ENCODE measurements at regions not wholly inside any gene's neighbourhood (a gene's known extent, or its start where the extent isn't known, plus 50 kb on each side); places are given as distances from the start of the nearest gene placed in this dataset.
"Not testable (repeated sequence)": the region's sequence is repeated elsewhere in the genome, so short reads cannot be mapped to it uniquely, and the experiment has no call there.

DNA sequence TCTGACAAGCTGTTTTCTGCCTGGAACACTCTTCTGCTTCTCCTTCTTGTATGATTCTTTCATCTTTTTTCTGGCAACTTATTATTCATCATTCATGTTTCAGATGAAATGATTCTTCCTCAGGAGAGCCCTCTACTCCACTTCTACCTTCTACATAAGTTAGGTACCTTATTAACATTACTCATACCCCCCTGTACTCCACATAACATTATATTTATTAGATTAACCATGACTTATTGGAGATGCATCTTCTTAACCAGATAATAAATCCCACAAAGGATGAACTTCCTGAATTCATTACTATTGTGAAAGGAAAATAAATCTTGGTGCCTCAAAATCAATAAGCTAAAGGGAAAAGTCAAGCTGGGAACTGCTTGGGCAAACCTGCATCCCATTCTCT lies 1636.5 kb upstream of the FLRT2 start:
- no peak for DNase-seq

DNA sequence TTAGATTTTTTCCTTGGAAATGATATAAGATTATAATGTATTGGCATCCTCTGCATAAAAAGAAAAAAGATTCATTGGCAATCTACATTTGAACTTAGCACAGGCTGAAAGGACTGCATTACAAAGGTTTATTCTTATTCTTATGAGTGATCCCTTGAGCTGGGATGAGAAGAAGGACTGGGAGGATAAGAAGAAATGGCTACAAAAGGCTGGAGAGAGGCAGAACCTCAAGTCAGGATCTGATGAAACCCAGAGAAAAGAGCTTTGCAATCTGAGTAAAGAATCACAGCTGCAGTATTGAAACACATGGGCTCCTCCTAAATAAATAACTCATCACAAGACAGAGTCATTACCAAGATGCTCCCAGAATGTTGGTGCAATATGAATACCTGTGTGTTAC lies 1635.4 kb upstream of the FLRT2 start:
- no peak for DNase-seq

DNA sequence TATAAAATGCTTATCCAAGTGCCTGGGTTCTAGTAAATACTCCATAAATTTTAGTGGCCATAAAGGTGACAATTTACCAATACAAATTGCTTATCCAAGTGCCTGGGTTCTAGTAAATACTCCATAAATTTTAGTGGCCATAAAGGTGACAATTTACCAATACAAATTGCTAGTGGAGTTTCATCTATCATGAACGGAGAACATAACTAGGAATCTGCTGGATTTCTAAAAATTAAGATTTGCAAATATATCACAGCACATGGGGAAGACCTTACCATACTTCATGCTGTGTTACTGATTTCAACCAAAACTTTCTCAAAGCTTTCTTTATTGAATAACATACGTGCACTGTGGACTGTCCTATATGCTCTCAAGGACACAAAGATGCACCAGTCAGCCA lies 1631.4 kb upstream of the FLRT2 start:
- not testable (repeated sequence) for DNase-seq

DNA sequence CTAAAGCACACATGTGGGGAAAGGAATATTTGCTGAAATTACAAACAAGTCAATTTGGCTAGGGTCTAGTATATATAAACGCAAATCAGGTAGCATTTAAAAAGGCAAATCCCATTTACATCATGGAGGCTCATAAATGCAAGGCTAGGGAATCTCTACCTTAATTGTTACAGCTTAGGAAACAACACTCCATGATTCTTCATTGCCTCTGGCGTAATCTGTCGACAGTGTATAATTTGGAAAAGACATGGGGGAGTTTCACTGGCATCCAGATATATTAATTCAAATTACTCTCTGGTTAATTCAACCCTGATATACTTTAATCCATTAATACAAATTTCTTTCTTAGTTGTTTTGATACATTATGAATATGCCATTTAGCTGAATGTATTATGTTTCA lies 1630.2 kb upstream of the FLRT2 start:
- no peak for DNase-seq

DNA sequence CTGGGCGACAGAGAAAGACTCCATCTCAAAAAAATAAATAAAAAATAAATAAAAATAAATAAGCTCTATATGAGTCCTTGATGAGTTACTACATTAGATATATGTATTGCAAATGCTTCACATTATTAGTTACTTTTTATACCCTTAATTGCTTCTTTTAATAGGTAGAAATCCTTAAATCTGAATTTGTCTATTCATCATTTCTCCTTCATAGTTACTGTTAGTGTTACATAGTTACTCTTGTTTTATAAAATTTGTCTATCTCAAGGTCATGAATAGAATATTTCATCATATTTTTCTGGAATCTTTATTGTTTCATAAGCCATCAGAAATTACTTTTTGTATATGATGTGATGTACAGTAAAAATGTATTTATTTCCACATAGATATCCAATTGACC lies 1624.8 kb upstream of the FLRT2 start:
- no peak for DNase-seq

DNA sequence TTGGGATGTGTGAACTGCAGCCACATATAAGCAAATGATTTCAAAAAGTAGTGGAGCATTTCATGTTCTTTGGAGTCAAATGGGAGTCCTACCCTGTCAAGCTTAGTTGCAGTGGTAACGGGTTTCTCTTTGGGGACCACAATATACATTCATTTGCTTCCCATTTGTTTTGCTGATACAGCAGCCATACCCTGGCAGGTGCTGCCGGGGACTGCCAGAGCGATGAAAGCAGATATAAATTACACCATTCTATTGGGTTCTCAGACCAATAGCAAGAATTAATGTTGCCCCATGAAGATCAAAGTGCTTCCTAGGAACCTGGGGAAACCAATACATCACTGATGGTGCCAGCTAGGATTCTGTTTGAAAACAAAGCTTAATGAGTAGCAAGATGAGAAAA lies 1621.5 kb upstream of the FLRT2 start:
- no peak for DNase-seq

DNA sequence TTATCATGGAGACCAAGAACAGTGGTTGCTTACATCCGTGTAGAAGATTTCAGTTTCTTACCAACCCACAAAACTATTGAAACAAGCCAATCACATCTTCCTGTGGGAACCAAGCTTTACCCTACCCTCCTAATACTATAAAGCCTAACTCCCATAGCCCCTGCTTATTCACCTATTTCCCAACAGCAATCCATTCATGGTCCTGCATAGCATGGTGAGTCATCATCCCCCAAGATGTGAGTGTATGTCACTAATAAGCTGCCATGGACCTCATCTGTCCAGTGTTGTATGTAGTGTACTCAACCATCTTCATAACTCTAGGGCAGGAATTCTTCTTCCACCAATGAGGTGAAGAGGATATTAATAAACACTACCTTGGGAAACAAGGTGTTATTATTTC lies 1620.4 kb upstream of the FLRT2 start:
- DNase-seq = no peak

DNA sequence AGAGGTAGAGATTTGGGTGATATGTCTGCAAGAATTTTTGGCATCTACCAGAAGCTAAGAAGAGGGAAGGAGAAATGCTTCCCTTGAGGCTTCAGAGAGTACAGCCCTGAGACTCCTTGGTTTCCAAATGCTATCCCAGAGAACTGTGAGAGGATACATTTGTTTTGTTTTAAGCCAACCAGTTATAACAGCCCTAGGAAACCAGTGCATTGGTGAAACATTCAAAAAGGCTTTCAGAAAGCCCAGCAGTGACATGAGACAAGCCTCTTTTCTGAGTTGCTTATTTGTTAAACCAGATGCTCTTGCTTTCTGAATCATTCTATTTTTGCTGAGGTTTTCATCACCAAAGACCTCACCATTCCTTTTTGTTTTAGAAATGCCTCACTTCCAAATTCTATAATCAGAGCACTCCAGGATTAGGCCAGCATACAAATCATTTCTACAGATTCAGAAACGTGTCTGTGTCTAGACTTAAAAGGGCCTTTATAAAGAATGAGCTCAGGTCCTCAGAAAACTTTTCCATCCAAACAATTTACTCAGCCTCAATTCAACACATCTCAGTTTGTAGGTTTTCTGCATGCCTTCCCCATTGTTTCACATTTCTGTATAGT lies 1617.8 kb upstream of the FLRT2 start:
- DNase-seq = no peak

DNA sequence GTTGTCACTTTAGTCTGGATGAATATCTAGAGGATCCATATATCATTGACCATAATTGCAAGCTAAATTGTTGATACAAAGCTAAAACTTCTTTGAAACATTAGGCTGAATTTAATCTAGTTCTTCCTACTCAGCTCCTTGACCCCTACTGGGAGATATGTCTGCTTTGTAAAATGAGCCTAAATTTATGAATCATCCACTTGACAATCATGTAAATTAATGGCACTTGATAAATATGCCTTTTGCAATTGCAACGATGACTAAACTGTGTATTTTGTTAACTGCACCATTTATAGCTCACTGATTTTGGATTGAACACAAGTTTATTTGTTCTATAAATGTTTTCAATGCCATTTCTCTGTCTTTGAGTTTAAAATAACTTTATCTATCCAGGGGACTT lies 1616.5 kb upstream of the FLRT2 start:
- no peak for DNase-seq

DNA sequence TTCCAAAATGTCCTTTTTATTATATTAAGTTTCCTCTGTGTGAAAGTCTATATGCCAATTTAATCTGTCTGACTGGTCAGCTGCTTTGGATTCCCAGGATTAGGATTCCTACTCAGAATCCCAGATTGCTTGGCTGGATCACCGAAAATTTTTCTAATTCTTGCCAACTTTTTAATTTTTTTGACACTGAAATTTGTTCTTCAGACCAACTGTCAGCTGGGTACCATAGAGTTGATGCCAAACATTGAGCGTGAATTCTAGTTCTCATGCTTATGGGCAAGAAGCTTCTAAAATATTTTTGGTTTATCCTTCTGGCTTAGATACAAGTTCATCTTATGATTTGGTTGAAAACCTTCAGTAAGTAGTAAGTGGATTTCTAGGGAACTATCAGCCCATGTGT lies 1611.4 kb upstream of the FLRT2 start:
- DNase-seq = no peak

DNA sequence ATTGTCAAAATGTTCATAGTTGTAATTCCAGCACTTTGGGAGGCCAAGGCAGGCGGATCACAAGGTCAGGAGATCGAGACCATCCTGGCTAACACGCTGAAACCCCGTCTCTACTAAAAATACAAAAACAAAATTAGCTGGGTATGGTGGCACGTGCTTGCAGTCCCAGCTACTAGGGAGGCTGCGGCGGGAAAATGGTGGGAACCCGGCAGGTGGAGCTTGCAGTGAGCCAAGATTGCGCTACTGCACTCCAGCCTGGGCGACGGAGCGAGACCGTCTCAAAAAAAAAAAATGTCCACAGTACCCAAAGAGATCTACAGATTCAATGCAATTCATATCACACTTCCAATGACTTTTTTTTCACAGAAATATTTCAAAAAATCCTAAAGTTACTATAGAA lies 1610.3 kb upstream of the FLRT2 start:
- not testable (repeated sequence) for DNase-seq

DNA sequence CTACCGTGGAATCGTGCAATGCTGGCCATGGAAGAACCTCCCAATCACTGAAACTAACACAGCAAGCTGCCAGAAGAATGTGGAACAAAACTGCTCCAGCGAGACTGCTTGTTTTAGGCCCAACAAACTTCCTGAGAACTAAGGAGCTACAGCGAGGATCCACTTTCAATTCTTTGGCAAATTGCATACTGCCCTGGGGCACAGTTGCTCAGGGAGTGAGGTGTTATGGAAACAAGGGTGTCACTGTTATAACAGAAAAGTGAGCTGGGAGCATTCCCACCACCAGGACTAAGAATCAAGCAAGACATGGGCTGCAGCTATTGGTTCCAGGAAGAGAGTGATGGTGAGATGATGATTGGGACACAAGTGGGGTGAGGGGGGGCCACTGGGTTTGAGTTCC lies 1606.1 kb upstream of the FLRT2 start:
- no peak for DNase-seq

DNA sequence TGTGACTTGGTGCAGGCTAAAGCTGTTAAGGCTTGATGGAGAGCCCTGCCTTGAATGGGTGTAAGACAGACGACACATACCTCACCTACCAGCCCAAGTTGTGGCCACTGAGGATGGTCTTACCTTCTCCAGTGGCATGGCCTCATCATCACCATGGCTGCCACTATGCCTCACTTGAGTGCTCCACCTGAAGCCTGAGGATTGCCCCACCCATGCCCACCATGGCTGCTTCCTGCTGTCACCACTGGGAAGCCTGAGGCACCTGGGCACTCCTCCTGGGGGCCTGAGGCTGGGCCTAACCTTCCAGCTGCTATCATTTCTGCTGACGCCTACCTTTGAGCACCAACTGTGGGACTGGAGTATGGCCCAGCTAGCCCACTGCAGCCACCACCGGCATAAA lies 1605.7 kb upstream of the FLRT2 start:
- no peak for DNase-seq

DNA sequence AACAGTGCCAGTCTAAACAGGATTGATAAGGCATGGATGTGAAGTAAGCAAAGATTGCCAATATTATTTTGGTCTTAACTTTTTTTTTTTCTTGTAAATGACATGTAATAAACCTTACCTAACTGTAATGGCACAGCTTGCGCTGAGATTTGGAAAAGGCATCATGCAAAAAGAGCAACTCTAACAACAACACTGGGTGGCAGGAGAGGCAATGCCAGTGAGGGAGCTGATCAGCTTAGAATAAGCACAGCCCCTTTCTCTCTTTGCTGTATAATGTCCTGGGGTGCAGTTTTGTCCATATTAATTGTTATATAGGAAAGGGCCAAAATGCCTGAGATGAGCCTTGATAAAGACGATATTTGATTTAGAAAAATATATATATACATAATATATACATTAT lies 1589.7 kb upstream of the FLRT2 start:
- DNase-seq = no peak

DNA sequence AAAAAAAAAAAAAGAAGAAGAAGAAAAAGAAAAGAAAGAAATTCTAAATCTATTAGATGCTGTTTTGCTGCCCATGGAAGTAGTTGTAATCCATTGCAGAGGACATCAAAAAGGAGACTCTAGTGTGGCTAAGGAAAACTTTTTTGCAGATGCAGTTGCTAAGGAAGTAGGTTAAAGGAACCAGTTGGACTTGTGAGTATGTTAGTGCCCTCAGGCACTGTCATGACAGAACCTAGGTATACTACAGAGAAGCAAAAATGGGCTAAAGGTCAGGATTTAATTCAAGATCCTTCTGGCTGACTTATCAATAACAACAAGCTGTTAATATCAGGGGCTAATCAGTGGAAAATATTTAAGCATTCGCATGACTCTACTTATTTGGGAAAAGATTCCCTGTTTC lies 1571.6 kb upstream of the FLRT2 start:
- no peak for DNase-seq

DNA sequence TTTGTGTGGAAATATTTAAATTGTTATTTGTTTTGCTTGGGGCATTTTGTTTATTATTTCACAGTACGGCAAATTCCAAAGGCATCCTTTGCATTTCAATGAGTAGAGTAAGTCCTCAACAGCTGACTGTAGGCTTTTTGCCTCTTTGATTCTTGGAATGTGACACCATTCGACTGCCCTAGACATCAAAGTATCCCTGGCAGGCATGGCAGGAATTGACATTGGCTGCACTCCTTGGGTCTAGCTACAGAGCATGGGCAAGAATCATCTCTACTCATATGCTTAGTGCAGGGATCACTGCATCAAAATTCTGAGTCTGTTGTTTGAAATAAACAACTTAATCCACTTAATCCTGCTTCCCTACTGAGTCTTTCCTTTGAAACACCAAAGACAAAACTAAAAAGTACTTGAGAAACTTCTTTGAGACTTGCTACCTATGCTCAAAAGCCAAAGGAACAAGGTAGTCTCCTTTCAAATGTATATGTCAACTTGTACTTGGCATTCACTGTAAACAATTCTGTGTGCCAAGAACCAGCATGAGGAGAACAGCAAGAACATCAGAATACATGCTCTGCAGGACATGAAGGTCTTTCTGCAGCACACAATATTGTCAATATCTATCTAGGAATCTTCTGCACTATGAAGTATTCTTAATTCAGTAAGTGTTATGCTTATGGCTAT lies 1569.0 kb upstream of the FLRT2 start:
- no peak for DNase-seq

DNA sequence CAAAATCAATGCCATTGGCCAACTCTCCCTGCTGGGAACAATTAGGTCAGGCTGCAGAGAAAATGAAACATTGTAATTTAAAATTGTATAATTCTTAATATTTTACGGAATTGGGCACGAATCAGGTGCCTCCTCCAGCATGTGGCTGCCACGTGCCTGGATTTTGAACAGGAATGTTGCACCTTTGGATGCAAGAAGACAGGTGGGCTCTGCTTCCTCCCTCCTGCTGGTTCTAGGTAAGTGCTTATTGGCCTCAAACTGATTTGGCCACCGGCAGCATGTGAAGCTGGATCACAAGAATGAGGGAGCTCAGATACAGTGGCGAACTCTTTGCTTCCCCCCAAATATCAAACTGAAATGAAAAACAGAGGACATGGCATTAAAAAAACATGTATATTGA lies 1559.9 kb upstream of the FLRT2 start:
- DNase-seq = no peak

DNA sequence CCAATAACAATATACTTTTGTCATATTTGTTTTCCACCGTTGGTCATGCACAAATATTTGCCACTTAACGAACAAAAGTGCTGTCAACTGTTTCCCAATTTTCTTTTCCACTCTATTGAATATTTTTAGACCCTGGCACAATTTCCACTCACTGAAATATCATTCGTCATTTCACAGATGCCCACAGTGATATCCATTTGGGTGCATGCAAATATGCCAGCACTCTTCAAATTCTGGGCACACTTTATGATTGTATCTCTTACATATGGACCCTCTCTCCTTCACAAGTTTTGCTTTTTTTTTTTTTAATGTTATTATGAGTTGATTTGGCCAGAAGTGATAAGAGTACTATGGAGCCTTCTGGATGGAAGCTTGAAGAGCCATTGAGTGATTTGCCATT lies 1557.3 kb upstream of the FLRT2 start:
- DNase-seq = no peak

DNA sequence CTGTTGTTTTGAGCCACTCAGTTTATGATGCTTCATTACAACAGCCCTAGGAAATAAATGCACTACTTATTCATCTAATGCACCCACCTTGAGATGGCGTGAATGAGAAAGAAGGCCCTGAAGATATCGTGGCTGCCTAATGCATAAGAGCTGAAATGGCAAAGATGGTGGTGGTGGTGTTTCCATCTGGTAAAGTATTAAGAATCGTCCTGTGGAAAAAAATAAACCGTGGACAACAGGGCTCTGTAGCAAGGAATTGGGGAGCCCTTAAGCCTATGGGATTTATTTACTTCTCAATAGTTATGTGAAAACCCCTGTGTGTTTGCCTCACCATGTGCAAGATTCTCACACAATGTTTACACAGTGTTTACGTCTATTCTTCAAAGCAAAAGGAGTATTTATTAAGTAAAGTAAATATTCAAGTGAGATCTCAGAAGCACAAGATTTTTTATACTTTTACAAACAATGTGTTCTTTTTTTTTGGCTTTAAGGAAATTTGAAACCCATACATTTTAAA lies 1555.2 kb upstream of the FLRT2 start:
- DNase-seq = no peak

DNA sequence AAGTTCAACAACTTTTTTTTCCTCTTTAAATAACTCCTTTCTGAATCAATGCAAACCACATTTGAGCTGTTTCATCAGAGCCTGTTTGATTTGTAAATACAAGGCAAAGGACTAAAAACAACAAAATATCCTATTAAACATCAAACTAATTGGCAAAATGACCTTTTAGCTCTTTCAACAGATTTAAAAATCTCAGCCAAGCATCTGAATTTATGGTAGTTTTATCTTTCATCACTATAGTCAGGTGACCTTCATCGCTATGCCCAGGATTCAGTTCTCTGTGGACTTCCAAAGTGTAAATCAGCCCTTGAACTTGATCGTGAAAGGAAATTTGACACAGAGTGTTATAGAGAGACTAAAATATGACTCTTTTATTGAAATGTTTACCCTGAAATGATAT lies 1554.5 kb upstream of the FLRT2 start:
- no peak for DNase-seq

DNA sequence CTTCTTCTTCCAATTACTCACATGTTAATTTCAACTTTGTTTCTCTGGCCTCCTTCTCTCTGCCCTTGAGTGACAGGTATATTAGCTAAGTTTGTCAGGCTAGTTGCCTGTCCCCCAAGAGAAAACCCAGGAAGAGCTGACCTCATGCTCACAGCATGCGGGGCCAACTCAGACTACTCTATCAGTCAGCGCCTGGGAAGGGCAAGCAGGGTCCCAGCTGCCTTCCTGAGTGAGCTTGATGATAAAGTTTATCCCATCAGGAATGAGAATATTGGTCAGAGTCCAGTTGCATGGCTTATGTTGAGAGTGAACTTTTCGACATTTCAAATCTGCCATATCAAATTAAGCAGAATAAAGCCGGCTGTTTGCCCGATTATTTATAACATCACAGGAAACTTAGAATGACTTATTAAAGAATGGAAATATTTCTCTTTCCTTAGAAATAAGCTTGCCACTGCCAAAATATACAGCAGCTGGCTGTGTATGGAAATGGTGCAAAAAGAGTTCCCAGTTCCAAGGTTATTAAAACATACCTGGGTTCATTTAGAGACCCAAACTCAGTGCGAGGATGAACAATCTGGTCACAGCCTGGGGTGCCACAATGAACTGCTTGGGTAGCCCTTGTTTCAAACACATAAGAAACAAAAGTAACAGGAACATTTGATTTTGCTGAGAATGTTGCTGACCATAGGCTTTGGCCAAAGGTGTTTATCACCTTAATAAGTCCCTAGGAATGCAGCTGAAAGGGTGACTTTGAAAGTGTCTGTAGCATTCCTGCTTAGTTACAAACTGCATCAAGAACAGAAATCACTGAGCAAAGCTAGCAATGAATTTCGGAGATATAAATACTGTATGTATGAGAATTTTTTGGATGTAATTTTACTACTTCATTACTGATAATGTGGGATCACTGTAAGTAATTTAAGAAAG lies 1553.8 kb upstream of the FLRT2 start:
- DNase-seq = no peak

DNA sequence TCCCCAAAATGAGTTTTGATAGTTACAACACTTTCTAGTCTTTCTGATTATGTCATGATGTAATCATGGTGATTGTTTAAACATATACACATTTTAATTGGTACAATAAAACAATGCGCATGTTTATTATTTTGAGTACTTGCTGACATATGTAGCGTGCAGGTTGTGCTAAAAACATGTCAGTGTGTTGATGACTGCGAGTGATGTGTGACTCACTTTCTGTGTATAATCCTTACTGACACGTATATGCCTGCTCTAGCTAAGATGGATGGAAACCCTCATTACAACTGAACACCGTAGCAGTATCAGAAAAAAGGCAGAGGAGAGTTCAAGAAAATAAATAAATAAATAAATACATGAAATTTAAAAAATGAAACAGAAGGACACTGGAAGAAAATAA lies 1552.4 kb upstream of the FLRT2 start:
- DNase-seq = no peak

DNA sequence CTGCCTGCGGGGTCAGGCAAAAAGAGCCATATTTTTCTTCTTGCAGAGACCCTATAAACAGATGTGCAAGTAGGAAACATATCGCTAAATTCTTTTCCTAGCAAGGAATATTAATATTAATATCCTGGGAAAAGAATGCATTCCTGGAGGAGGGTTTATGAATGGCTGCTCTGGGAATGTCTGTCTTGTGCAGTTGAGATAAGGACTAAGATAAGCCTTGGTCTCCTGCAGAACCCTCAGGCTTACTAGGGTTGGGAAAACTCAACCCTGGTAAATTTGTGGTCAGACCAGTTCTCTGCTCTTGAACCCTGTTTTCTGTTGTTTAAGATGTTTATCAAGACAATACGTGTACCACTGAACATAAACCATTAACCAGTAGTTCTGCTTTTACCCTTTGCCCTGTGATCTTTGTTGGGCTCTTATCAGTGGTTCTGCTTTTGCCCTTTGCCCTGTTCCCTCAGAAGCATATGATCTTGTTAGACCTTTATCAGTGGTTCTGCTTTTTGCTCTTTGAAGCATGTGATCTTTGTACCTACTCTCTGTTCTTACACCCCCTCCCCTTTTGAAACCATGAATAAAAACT lies 1548.2 kb upstream of the FLRT2 start:
- DNase-seq = not testable (repeated sequence)

DNA sequence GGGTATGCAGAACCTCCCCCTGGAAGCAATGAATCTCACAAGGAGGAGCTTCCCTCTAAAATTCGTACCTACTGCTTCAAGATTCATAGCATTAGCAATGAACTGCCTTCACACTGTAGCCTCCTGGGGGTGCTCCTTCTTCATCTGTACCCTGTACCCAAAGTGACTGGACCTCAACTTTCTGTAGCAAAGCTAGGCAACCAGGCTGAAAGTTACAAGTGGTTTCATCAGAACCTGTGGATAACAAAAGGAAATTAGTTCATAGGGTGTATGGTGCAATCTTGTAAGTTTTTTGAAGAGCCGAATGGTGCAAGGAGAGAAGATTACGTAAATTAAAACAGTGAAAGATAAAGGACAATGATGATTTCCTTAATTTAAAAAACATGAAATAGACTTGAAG lies 1541.7 kb upstream of the FLRT2 start:
- no peak for DNase-seq
